Activated CD4-positive, CD25-positive, alpha-beta regulatory T cell (primary cell): ENCODE measurements at regions not wholly inside any gene's neighbourhood (a gene's known extent, or its start where the extent isn't known, plus 50 kb on each side); places are given as distances from the start of the nearest gene placed in this dataset.
"Not testable (repeated sequence)": the region's sequence is repeated elsewhere in the genome, so short reads cannot be mapped to it uniquely, and the experiment has no call there.

Experiments
- DNase-seq, 4 experiments: peaks; one replicate each; lab custom pipeline; 2025; lab: John Stamatoyannopoulos, UW

DNA sequence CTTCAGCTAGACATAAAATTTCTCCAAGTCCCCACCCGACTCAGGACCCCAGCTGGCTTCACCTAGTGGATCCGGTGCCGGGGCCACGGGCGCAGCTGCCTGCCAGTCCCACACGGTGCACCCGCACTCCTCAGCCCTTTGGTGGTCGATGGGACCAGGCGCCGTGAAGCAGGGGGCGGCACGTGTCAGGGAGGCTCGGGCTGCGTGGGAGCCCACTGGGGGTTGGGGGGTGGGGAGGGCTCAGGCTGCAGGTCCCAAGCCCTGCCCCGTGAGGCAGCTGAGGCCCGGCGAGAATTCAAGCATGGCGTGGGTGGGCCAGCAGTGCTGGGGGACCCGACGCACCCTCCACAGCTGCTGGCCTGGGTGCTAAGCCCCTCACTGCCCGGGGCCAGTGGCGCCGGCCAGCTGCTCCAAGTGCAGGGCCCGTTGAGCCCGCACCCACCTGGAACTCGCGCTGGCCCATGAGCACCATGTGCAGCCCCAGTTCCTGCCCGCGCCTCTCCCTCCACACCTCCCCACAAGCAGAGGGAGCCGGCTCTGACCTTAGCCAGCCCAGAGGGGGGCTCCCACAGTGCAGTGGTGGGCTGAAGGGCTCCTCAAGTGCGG is 747.0 kb downstream of the FAM181B start:
- DNase-seq, result no peak

DNA sequence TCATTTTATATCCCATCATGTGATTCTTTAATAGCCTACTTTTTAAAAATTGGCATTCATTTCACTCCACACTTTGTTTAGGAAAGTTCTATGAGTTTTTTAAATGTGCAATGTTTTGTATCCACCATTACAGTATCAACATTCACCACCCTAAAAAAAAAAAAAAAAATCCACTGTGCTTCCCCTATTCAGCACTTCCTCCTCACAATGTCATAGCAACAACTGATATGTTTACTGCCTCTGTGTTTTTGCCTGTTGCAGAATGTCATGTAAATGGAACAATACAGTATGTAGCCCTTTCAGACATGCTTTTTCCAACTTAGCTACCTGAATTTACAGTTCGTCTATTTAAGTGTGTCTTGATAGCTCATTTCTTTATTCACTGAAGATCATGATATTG is 754.2 kb downstream of the FAM181B start:
- no peak for DNase-seq

- no peak for DNase-seq
Measured at GRCh38 chr11:81975261-81975900, 758.3 kb downstream of the FAM181B start.

DNA sequence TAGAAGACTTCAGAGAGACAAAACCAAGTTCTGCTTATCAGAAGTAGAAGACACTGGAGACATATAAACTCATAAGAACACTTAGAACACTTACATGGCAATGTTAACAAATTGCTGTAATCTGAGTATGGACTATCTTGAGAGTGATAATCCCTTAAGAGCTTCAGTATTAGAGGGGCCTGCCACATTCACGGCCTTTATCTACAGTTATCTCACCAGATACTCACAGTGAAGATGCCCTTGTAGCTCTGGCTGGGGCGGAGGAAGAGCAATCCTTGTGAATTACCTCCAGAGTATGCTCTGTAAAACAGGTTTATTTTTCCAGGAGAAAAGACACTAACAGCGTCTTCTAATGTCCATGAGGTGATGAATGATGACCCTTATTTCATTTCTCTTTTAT is 762.8 kb downstream of the FAM181B start:
- no peak for DNase-seq

DNA sequence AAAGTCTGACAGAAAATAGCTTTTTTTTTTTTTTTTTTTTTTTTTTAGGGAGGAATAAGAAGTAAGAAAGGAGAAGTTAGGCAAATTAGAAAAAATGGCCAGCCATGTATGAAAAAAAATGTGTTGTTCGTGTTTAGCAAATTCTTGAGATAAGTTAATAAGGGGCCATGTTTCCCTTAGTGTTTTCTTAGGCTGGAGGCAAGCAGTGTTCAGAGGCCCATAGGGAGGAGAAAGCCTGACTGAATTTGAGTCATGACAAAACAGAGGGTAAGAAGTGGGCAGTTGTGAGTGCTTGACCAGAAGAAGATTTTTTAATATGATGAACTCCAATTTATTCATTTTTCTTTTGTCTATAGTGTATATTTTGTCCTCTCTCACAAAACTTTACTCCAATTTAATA is 766.4 kb downstream of the FAM181B start:
- no peak for DNase-seq

DNA sequence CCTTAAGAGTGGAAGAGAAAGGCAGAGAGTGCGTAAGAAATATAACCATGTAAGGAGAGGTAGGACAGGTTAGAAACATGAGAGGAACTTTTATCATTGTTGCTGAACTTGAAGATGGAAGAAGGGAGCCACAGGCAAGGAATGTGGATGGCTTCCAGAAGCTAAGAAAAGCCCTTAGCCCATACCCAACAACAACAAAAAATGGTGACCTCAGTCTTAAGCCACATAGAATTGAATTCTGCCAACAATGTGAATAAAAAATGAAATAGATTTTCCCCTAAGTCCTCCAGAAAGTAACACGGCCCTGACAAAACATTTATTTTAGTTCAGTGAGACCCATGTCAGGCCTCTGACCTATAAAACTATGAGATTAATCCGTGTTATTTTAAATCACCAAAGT is 767.3 kb downstream of the FAM181B start:
- DNase-seq, result no peak

- DNase-seq, result no peak
Measured at GRCh38 chr11:81963018-81963417, 770.6 kb downstream of the FAM181B start.

DNA sequence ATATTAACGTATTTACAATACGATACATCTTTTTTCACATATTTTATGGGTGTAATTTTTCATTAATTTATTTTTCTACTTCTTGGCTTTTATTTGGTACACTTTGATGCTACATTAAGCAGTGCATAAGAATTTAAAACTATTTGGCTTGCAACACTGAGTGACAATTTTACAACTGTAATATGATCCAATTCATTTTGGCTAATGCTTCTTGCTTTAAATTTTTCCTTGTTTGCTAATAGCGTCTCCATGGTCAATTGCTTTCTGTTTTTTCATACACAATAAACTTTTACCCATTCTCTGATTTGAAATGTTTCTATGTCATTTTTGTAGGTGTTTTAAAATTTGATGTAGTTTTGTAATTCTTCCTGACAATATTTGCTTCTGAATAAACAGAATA is 773.2 kb downstream of the FAM181B start:
- DNase-seq, result no peak

DNA sequence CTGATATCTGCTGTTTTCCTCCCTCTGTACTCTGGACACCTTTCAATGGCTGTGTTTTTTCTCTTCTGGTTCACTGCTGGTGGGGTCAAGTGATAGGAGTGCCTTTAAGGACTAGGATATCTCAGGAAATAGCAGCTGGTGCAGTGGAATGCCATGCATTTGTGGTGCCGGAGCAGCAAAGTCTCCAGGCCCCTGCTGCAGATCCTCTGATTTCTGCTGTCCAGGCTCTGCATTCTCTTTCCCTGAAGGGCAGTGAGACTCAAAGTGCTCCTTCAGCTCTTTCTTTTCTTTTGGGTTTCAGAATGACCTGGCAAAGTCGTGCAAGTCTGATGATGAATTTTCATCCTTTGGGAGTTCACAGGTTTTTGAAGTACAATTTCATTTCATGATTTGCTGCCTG is 774.3 kb downstream of the FAM181B start:
- no peak for DNase-seq

DNA sequence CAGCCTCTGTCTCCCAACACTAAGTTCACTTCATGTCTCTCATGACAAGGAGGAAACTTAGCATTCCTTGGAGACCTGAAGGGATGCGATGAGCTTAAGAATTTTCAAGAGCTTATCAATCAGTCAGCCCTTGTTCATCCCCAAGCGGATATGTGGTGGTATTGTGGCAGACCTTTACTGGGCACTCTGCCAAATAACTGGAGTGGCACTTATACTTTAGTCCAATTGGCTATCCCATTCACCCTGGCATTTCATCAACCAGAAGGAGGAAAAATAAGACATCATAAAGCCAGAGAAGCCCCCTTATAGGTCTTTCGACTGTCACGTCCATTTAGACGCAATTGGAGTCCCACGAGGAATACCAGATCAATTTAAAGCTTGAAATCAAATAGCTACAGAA is 779.4 kb downstream of the FAM181B start:
- DNase-seq, result not testable (repeated sequence)

DNA sequence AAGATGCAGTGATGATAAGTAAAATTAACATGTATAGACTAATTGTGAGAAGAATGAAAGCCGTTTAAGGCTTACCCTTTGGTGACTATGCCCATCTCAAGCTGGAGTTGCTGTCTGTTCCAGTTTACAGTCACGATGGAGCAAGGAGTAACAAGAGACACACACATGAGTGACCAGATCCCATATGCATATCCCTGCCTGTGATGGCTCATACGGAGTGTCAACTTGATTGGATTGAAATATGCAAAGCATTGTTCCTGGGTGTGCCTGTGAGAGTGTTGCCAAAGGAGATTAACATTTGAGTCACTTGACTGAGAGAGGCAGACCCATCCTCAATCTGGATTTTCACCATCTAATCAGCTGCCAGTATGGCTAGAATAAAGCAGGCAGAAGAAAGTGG is 786.8 kb downstream of the FAM181B start:
- DNase-seq, result no peak

- no peak for DNase-seq
Measured at GRCh38 chr11:81942646-81943045, 791.0 kb downstream of the FAM181B start.

- DNase-seq, result no peak
Measured at GRCh38 chr11:81941998-81942397, 791.7 kb downstream of the FAM181B start.

- DNase-seq, result no peak
Measured at GRCh38 chr11:81932303-81932702, 801.4 kb downstream of the FAM181B start.

- no peak for DNase-seq
Measured at GRCh38 chr11:81920205-81920604, 813.5 kb downstream of the FAM181B start.

DNA sequence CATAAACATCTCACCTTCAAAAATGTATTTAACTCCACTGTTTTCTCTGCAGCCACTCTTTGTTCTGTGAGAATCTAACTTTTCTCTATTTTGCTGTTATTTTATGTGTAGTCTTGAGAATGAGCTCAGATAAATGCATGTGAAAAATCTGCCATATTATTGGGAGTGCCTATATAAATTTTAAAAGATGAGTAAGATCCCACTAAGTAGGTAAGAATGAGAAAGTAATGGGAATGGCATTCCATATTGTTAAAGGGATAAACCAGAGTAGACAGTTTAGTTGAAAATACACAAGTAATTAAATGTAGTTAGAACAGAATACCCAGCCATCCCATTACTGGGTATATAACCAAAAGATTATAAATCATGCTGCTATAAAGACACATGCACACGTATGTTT is 817.2 kb downstream of the FAM181B start:
- no peak for DNase-seq

DNA sequence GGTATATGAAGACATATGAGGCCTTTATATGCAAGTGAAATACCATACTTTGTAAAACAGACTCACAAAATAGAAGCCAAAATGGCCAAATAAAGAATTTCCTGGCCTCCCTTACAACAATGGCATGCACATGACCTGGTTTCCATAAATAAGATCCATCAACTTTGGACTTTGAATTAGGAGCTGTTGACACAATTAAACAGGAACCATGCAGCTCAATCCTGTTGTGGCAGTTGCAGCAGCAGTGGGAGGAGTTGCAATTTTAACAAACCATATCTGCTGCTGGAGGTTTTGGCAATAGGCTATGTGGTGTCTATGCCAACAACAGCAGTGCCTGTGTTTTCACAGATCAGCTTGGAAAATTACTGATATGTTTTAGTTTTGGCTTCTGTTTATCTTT is 818.6 kb downstream of the FAM181B start:
- DNase-seq, result no peak

GRCh38 chr11:81913793-81914192 is 819.9 kb downstream of the FAM181B start:
- DNase-seq, result no peak

- no peak for DNase-seq
Measured at GRCh38 chr11:81907996-81908395, 825.7 kb downstream of the FAM181B start.

- no peak for DNase-seq
Measured at GRCh38 chr11:81899156-81899555, 834.5 kb downstream of the FAM181B start.

DNA sequence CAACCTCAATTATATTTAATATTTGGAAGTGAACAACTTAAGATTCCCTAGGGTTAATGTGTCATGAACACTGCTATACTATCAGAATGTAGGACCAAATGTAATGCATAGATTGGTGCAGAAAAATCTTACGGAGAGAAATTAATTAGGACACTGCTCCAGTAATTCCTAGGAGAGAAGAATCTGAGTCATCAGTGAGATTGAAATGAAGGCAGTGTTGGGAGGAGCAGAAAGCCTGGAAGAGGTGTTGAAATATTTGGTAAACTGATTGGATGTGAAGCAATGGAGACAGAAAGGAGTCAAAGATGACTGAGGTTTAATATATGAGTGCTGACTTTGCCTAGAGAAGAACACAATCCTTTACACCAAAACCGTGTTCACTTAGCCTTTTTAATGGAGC is 836.0 kb downstream of the FAM181B start:
- no peak for DNase-seq

DNA sequence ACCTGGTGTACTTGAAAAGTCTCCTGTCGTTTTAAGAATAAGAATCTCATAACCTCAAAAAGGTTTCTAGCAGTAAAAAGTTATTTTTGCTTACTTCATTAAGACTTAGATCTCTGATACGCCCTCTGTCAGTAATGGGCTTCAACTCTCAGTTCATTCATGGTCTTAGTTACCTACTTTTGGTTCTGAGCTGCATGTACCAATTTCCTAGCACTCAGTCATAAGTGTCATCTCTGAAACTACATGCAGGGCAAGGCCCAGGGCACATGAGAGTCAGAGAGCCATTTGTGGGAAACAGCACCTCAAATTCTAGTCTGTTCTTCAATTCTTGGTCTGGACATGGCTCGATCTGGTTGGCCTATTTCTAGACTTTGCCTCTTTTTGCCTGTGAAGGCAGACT is 838.4 kb downstream of the FAM181B start:
- no peak for DNase-seq

- no peak for DNase-seq
Measured at GRCh38 chr11:81892770-81893635, 840.7 kb downstream of the FAM181B start.
